A673 (cell line): ENCODE measurements at regions not wholly inside any gene's neighbourhood (a gene's known extent, or its start where the extent isn't known, plus 50 kb on each side); places are given as distances from the start of the nearest gene placed in this dataset.
"Not testable (repeated sequence)": the region's sequence is repeated elsewhere in the genome, so short reads cannot be mapped to it uniquely, and the experiment has no call there.

Source experiments
- BruUV-seq: library from RNA; stranded (reverse); fragments of 400-500 nt; replicated peaks from 2 replicates; lab custom pipeline; 2021; lab: Mats Ljungman, UMichigan
- CTCF ChIA-PET: fragments of 300-600 bp; sonication (Branson Sonifier 250); formaldehyde crosslinking; loops from one replicate; lab custom pipeline; 2022; ENCODE audit warnings: antibody characterized with exemption; lab: Charles Lee
- POLR2A ChIA-PET: fragments of 300-600 bp; sonication (Branson Sonifier 250); formaldehyde crosslinking; loops from one replicate; lab custom pipeline; 2022; ENCODE audit warnings: antibody characterized with exemption; ENCODE audit not compliant: low non-redundant PET; lab: Charles Lee
- DNase-seq: peaks from one replicate; pipeline ENCODE4 v3.0.0-alpha.2; 2015; ENCODE audit warnings: low spot score
- H3K27ac ChIP-seq: fragments of 200-600 bp; sonication (generic); 2 replicates; pipeline ENCODE4 v1.5.1; 2016; ENCODE audit warnings: mixed run types, low read depth, mild to moderate bottlenecking, mixed read lengths, antibody characterized with exemption, low read length; ENCODE audit not compliant: poor library complexity, severe bottlenecking
- H3K27me3 ChIP-seq: fragments of 200-600 bp; sonication (generic); replicated peaks from 2 replicates; pipeline ENCODE4 v1.6.1; 2017; ENCODE audit warnings: mixed run types, low read depth, mild to moderate bottlenecking, mixed read lengths, antibody characterized with exemption, low read length; ENCODE audit not compliant: insufficient read depth, poor library complexity
- H3K36me3 ChIP-seq: fragments of 200-600 bp; sonication (generic); 2 replicates; pipeline ENCODE4 v1.6.1; 2016; ENCODE audit warnings: mixed run types, mild to moderate bottlenecking, mixed read lengths, antibody characterized with exemption, low read length; ENCODE audit not compliant: insufficient read depth, poor library complexity, severe bottlenecking
- H3K4me1 ChIP-seq: fragments of 200-600 bp; sonication (generic); 2 replicates; pipeline ENCODE4 v1.6.1; 2017; ENCODE audit warnings: mixed run types, mild to moderate bottlenecking, mixed read lengths, antibody characterized with exemption, low read length; ENCODE audit not compliant: insufficient read depth, poor library complexity, severe bottlenecking
- H3K4me3 ChIP-seq: fragments of 200-600 bp; sonication (generic); 2 replicates; pipeline ENCODE4 v1.5.1; 2016; ENCODE audit warnings: low read depth, mixed run types, mild to moderate bottlenecking, mixed read lengths, low read length; ENCODE audit not compliant: poor library complexity, severe bottlenecking
- H3K9me3 ChIP-seq: fragments of 200-600 bp; sonication (generic); 2 replicates; pipeline ENCODE4 v1.6.1; 2016; ENCODE audit warnings: mixed run types, low read depth, mild to moderate bottlenecking, mixed read lengths, antibody characterized with exemption, low read length; ENCODE audit not compliant: poor library complexity, severe bottlenecking
- EZH2 ChIP-seq: fragments of 200-600 bp; sonication (generic); IDR thresholded peaks from 2 replicates; pipeline ENCODE4 v1.6.1; 2017; ENCODE audit warnings: borderline replicate concordance, low read depth, mild to moderate bottlenecking, mixed read lengths, antibody characterized with exemption, low read length; ENCODE audit not compliant: poor library complexity, severe bottlenecking
- intact Hi-C: fragments of 100-400 bp; cut with micrococcal nuclease; formaldehyde crosslinking; loops from one replicate; pipeline ENCODE4 v1.10.0; 2022; ENCODE audit not compliant: unreplicated experiment
- TF ChIP-seq, protein P1 (sequence below): fragments of 300-800, 200-600 bp; sonication (generic); conservative IDR thresholded peaks from 2 replicates; pipeline ENCODE4 v1.5.1; 2017; ENCODE audit warnings: low read depth, mild to moderate bottlenecking, antibody characterized with exemption, low read length, moderate library complexity, mixed read lengths

DNA sequence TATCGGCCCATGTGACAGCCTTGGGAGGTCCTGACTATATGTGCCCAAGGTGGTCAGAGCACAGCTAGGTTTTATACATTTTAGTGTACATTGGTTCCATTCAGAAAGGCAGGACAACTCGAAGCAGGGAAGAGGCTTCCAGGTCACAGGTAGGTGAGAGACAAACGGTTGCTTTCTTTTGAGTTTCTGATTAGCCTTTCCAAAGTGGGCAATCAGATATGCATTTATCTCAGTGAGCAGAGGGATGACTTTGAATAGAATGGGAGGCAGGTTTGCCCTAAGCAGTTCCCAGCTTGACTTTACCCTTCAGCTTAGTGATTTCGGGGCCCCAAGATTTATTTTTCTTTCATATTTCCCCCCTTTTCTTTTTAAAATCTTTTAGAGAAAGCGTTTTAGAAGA is 87.6 kb upstream of the PPP2R5C start:
- intact Hi-C loops = no loop called here
- no peak overlapping the region for H3K4me3 ChIP-seq
- H3K27me3 ChIP-seq = peaks cover 28% of the 10 kb centered on the region
- no TSS peak for BruUV-seq
- ChIA-PET POLR2A (interaction anchor here (0.6 kb wide), 1 partner anchor 1527 kb away, joined by 3 read pairs; no protein-coding TSS in a partner anchor), CTCF (no interaction called here)
- H3K36me3 ChIP-seq = no peaks in the 10 kb centered on the region
- TF ChIP-seq EZH2 = no peak
- TF ChIP-seq, protein P1, sequence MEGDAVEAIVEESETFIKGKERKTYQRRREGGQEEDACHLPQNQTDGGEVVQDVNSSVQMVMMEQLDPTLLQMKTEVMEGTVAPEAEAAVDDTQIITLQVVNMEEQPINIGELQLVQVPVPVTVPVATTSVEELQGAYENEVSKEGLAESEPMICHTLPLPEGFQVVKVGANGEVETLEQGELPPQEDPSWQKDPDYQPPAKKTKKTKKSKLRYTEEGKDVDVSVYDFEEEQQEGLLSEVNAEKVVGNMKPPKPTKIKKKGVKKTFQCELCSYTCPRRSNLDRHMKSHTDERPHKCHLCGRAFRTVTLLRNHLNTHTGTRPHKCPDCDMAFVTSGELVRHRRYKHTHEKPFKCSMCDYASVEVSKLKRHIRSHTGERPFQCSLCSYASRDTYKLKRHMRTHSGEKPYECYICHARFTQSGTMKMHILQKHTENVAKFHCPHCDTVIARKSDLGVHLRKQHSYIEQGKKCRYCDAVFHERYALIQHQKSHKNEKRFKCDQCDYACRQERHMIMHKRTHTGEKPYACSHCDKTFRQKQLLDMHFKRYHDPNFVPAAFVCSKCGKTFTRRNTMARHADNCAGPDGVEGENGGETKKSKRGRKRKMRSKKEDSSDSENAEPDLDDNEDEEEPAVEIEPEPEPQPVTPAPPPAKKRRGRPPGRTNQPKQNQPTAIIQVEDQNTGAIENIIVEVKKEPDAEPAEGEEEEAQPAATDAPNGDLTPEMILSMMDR = no peak
- no peaks in the 10 kb centered on the region for H3K4me1 ChIP-seq
- H3K9me3 ChIP-seq = peaks cover 11% of the 10 kb centered on the region
- no peak for DNase-seq
- H3K27ac ChIP-seq = no peak overlapping the region

DNA sequence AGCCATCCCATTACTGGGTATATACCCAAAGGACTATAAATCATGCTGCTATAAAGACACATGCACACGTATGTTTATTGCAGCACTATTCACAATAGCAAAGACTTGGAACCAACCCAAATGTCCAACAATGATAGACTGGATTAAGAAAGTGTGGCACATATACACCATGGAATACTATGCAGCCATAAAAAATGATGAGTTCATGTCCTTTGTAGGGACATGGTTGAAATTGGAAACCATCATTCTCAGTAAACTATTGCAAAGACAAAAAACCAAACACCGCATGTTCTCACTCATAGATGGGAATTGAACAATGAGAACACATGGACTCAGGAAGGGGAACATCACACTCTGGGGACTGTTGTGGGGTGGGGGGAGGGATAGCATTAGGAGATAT is 85.7 kb upstream of the PPP2R5C start:
- intact Hi-C loops, DNase-seq, BruUV-seq, H3K9me3 ChIP-seq, CTCF ChIA-PET, POLR2A ChIA-PET, H3K27ac ChIP-seq, H3K36me3 ChIP-seq, H3K4me3 ChIP-seq, H3K4me1 ChIP-seq: not testable (repeated sequence)
- peaks cover 16% of the 10 kb centered on the region for H3K27me3 ChIP-seq

GRCh38 chr14:101677912-101678327 is 83.6 kb upstream of the PPP2R5C start:
- intact Hi-C loops, CTCF ChIA-PET, H3K36me3 ChIP-seq, BruUV-seq, H3K4me3 ChIP-seq, H3K27ac ChIP-seq, DNase-seq, H3K4me1 ChIP-seq, H3K9me3 ChIP-seq, H3K27me3 ChIP-seq: not testable (repeated sequence)
- POLR2A ChIA-PET = interaction anchor here (0.6 kb wide), 1 partner anchor 1481 kb away, joined by 3 read pairs; no protein-coding TSS in a partner anchor

DNA sequence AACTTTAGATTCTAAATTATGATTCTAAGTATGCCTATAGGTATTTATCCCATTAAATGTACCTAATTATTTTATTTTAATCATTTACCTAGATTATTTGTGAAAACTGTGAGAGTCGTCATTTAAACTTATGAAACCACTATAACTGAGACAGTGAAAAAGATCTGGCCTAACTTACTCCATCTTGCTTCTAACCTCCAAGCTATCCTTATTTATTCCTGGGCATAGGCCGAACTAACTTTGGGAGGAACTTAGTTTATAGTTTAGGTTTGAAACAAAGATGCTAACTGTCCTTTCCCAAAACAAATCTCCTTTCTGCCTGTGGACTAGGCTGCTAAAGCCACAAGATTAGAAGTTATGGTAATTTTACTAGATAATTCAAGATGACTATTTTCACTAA is 79.7 kb upstream of the PPP2R5C start:
- TF ChIP-seq EZH2 = no peak
- TF ChIP-seq, protein P1 = no peak
- intact Hi-C loops = no loop called here
- no TSS peak for BruUV-seq
- Histone ChIP-seq H3K27ac (no peak overlapping the region), H3K4me3 (no peak overlapping the region), H3K27me3 (peaks cover 4% of the 10 kb centered on the region), H3K36me3 (no peaks in the 10 kb centered on the region), H3K9me3 (no peaks in the 10 kb centered on the region), H3K4me1 (no peaks in the 10 kb centered on the region)
- no peak for DNase-seq
- CTCF ChIA-PET = no interaction called here
- POLR2A ChIA-PET = no interaction called here
